ENCODE measurements at regions not wholly inside any gene's neighbourhood (a gene's known extent, or its start where the extent isn't known, plus 50 kb on each side); places are given as distances from the start of the nearest gene placed in this dataset.
"Not testable (repeated sequence)": the region's sequence is repeated elsewhere in the genome, so short reads cannot be mapped to it uniquely, and the experiment has no call there.

DNA sequence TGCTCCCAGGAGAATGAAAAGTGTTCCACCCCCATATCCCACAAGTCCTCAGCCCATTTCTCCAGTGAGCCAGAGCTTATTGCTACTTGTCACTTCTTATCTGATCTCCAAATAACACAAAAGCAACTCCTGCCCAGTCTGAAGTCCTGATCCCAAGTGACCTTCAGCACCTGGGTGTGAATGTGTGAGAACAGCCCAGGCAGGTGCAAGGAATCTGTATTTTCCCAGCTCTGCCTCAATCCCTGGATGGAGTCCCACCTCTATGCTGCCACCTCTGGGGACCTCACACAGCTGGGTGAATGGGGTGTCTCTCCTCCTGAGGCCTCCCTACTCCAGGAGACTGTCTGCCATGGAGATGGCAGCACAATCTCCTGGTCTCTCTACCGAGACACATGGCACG, 402.4 kb upstream of the PROX1 start:
- DNase-seq (ENCODE audit: low read depth in 2 of 2) = no peak

DNA sequence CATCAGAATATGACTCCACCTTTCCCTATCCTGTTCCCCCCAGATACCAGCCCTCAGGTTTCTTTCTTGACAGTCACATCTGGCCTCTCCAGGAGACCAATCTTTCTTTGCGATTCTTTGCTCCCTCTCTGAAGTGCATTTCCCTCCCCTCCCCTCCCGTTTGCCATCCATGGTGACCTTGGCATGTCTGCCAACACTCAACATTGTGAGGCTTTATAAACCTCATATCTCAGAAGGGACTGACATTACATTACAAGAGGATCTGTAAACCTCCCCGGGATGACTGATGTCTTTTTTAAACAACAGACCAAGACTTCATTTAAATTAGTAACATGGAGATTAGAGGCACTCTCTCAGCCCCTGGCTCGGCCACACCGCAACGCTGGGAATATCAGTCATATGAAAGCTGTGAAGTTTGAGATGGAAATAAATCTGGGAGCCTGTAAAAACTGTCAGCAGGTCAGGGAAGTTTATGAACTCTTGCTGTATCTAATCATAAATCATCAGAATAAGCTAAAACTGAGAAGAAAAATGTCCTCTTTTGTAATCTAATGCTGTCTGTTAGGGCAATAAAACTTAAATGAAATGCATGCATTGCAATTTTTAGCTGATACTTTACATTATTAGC, 401.7 kb upstream of the PROX1 start:
- DNase-seq (ENCODE audit: low read depth in 2 of 2) = no peak

DNA sequence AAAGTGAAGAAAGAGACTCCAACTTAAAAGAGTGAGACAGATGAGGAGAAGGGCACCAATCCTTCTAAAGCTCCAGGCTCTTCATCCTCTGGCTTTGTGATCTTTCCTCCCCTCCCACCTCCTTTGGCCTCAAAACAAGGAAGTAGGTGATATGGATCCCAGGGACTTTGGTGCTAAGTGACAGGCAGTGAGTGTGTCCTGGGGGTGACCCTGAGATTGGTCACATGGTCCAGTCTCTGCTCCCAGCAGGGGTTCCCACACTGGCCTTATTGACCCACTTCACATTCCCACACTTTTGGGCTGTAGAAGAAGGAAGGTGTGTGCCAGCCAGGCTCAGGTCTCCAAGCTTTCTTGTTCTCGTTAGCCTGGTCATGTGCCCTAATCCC, 401.2 kb upstream of the PROX1 start:
- DNase-seq (ENCODE audit: low read depth in 2 of 2) = no peak

DNA sequence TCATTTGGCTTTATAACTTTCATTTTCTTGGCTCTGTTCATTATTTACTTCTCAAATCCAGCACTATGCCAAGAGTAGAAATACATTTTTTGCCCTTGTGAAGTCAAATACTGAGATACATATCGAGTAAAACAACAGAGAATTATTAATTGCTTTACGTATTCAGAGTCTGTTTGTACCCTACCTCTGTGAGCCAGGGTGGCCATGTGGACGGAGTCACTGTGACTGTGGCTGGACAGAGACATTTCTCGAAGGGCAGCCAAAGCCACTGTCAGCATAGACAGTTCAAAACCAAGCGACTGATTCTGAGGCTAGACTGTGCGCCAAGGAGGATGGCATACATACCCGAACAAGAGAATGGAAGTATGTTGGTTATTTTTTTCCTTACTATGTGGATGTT, 391.0 kb upstream of the PROX1 start:
- no peak for DNase-seq (ENCODE audit: low read depth in 2 of 2)

- no peak for DNase-seq (ENCODE audit: low read depth in 2 of 2)
Observed at GRCh38 chr1:213598263-213598662, 389.5 kb upstream of the PROX1 start.

- DNase-seq (ENCODE audit: low read depth in 2 of 2) = no peak
Observed at GRCh38 chr1:213600879-213601278, 386.9 kb upstream of the PROX1 start.

DNA sequence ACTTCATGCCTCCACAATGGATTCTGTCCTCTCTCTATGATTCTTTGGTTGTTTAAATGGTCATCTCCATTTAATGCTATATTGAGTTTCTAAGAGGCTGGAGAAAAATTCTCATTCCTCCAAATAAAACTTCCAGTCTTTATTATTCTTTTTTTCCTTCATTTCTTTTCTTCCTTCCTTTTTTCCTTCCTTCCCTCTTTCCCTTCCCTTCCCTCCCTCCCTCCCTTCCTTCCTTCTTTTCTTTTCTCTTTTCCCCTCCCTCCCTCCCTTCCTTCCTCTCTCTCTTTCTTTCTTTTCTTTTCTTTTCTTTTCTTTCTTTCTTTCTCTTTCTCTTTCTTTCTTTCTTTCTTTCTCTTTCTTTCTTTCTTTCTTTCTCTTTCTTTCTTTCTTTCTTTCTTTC, 386.1 kb upstream of the PROX1 start:
- DNase-seq (ENCODE audit: low read depth in 2 of 2) = not testable (repeated sequence)

- DNase-seq (ENCODE audit: low read depth in 2 of 2) = no peak
Observed at GRCh38 chr1:213602796-213603486, 384.8 kb upstream of the PROX1 start.

- no peak for DNase-seq (ENCODE audit: low read depth in 2 of 2)
Observed at GRCh38 chr1:213604477-213604876, 383.3 kb upstream of the PROX1 start.

- no peak for DNase-seq (ENCODE audit: low read depth in 2 of 2)
Observed at GRCh38 chr1:213605732-213606131, 382.0 kb upstream of the PROX1 start.

GRCh38 chr1:213606252-213606820, 381.4 kb upstream of the PROX1 start:
- no peak for DNase-seq (ENCODE audit: low read depth in 2 of 2)

GRCh38 chr1:213613549-213613948, 374.2 kb upstream of the PROX1 start:
- DNase-seq (ENCODE audit: low read depth in 2 of 2) = no peak

DNA sequence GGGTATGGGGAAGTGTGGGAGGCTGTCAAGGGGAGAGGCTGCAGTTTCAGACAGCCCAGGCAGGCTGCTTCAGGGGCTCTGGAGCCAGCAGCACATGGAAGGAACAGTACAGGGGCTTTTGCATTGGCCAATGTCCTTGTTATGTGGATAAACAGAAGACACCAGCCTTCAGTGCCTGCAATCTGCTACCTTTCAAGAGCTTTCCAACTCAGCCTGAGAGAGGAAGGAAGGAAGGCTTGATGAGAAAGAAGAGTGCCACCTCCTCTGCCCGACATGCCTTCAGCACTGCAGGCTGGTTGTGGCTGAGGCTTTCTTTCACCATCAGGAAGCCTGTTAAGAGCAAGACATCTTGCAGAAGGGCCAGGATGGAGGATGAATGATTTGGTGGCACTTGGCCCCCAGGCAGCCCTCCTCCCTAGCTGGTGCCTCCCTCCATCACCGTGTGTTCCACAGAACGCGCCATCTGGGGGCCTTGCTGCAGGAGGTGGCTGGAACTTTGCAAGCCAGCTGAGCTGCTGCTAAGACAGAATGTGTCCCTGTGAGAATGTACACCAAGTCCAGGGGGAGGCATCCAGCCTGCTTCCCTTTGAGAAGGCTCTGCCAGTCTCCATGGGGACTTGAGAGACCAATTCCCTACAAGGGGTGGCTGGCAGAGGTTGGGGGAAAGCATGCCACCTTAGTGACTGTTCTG, 372.4 kb upstream of the PROX1 start:
- DNase-seq (ENCODE audit: low read depth in 2 of 2) = no peak

GRCh38 chr1:213617133-213617532, 370.6 kb upstream of the PROX1 start:
- DNase-seq (ENCODE audit: low read depth in 2 of 2) = no peak

- no peak for DNase-seq (ENCODE audit: low read depth in 2 of 2)
Observed at GRCh38 chr1:213618094-213618493, 369.7 kb upstream of the PROX1 start.

DNA sequence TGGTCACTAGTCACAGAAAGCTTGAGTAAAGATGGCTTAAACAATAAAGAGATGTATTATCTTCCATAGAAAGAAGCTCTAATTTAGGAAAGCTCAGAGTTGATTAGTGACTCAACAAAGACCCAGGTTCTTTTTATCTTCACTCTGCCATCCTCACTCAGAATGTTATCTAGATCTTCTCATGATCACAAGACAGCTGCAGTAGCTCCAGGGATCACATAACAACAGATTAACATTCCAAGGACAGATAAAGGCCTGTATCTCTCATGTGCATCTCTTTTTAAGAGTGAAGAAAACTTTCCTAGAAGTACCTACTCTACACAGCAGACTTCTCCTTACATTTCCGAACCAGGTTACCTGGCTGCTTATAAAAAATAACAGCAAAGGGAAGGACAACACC, 368.7 kb upstream of the PROX1 start:
- DNase-seq (ENCODE audit: low read depth in 2 of 2) = no peak

- no peak for DNase-seq (ENCODE audit: low read depth in 2 of 2)
Observed at GRCh38 chr1:213621077-213621476, 366.7 kb upstream of the PROX1 start.

- no peak for DNase-seq (ENCODE audit: low read depth in 2 of 2)
Observed at GRCh38 chr1:213622365-213623063, 365.3 kb upstream of the PROX1 start.

DNA sequence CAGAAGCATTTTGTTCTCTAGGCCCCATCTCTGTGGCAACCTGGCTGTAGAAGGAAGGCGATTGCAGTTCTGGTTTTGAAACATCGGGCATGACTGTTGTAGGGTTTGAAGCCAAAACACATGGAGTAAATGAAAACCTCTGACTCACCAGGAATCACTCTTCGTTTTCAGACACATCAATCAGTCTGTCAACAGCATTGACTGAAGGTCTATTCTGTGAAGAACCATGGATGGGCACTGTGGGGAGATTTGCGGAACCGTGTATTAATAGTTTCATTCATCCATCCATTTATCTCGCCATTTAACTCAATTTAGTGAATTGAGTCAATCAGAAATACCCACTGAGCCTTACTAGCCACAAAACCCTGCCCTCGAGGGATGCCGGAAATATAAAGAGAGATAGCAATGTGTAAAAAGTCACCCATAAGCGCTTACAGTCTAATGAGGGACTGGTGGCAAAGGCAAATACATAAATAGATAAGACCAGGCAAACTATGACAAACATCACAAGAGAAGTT, 364.6 kb upstream of the PROX1 start:
- DNase-seq (ENCODE audit: low read depth in 2 of 2) = no peak

DNA sequence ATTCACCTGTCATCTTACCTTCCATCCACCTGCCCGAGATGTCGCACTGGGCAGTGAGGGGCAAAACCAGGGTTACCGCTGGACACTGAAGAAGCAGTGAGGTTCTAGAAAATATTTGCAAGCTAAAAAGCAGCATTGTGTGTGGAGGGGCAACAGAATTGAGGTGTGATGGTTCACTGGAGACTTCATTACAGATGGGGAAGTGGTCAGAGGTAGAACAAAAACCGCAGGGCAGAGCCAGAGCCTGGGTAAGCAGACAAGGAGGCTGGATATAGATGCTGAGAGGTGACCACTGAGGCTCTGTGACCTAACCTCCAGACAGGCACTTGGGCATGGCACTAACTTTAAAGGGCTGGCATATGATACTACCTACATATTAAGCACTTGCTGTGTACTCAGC, 363.9 kb upstream of the PROX1 start:
- no peak for DNase-seq (ENCODE audit: low read depth in 2 of 2)

DNA sequence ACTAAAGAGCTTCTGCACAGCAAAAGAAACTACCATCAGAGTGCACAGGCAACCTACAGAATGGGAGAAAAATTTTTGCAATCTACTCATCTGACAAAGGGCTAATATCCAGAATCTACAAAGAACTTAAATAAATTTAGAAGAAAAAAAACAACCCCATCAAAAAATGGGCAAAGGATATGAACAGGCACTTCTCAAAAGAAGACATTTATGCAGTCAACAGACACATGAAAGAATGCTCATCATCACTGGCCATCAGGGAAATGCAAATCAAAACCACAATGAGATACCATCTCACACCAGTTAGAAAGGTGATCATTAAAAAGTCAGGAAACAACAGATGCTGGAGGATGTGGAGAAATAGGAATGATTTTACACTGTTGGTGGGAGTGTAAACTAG, 351.0 kb upstream of the PROX1 start:
- DNase-seq (ENCODE audit: low read depth in 2 of 2) = not testable (repeated sequence)

- no peak for DNase-seq (ENCODE audit: low read depth in 2 of 2)
Observed at GRCh38 chr1:213641312-213641711, 346.5 kb upstream of the PROX1 start.
